Nephron (organoid): ENCODE measurements at regions not wholly inside any gene's neighbourhood (a gene's known extent, or its start where the extent isn't known, plus 50 kb on each side); places are given as distances from the start of the nearest gene placed in this dataset.
A peak's percentile ranks its signal among the peaks of the same experiment; 100 is the strongest.

ENCODE experiments used
- H3K27ac Mint-ChIP-seq, 3 experiments: 2 replicates each; pipeline ENCODE4 v1.8.0; 2020; ENCODE audit warnings: mixed read lengths in 3 of 3, mild to moderate bottlenecking in 2 of 3, moderate library complexity in 1 of 3
- H3K27me3 Mint-ChIP-seq: 2 replicates; pipeline ENCODE4 v1.8.0; 2021; ENCODE audit warnings: low read depth, mild to moderate bottlenecking, moderate library complexity, mixed read lengths
- H3K36me3 Mint-ChIP-seq: 2 replicates; pipeline ENCODE4 v1.8.0; 2020; ENCODE audit warnings: low read depth, mixed read lengths
- H3K4me1 Mint-ChIP-seq: 2 replicates; pipeline ENCODE4 v1.8.0; 2020; ENCODE audit warnings: mixed read lengths
- H3K4me3 Mint-ChIP-seq, 3 experiments: 2 replicates each; pipeline ENCODE4 v1.8.0; 2020; ENCODE audit warnings: mild to moderate bottlenecking in 3 of 3, mixed read lengths in 3 of 3, moderate library complexity in 2 of 3
- H3K9me3 Mint-ChIP-seq: 2 replicates; pipeline ENCODE4 v1.8.0; 2020; ENCODE audit warnings: mixed read lengths
- CTCF ChIP-seq, 3 experiments: fragments of 200-600 bp; sonication (generic); IDR thresholded peaks; one replicate each; pipeline ENCODE4 v1.5.0; 2021; ENCODE audit warnings: antibody characterized with exemption in 3 of 3; ENCODE audit not compliant: unreplicated experiment in 3 of 3

- no peaks in the 10 kb centered on the region for H3K36me3 Mint-ChIP-seq
- H3K9me3 Mint-ChIP-seq: no peaks in the 10 kb centered on the region
- H3K27ac Mint-ChIP-seq: no peak overlapping the region
- H3K4me1 Mint-ChIP-seq: peaks cover 6% of the 10 kb centered on the region
- H3K27me3 Mint-ChIP-seq: peaks cover 4% of the 10 kb centered on the region
- H3K4me3 Mint-ChIP-seq: no peak overlapping the region
- no peak for TF ChIP-seq CTCF (IDR thresholded peaks at IDR 0.05; ENCODE audit: unreplicated experiment in 3 of 3)
Observed at GRCh38 chr13:81582381-81582780, 1241.5 kb upstream of the SPRY2 start.

GRCh38 chr13:81577601-81578195, 1236.8 kb upstream of the SPRY2 start:
- Mint-ChIP-seq H3K4me1 (peaks cover 7% of the 10 kb centered on the region), H3K36me3 (no peaks in the 10 kb centered on the region), H3K9me3 (no peaks in the 10 kb centered on the region), H3K27me3 (peaks cover 4% of the 10 kb centered on the region), H3K4me3 (no peak overlapping the region), H3K27ac (peak overlapping the region; percentile 35 to 84 (median 82))
- no peak for TF ChIP-seq CTCF (IDR thresholded peaks at IDR 0.05; ENCODE audit: unreplicated experiment in 3 of 3)

DNA sequence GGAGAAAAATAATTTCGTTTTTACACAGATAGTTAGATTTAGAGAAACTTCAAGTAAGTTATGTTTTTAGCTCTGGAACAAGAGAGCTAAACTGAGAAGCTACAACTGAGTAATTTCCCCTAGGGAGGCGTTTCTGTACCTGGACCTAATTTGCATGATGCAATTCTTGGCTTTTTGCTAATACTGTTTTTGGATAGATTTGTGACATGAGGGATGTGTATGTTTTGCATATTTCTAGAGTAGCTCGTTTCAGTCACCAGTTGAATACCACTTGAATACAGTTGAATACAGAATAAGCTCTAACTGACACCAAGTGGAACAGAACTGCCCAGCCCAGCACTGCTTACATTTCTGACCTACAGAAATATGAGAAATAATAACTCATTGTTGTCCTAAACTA, 1227.9 kb upstream of the SPRY2 start:
- Mint-ChIP-seq H3K27me3 (no peaks in the 10 kb centered on the region), H3K4me3 (no peak overlapping the region), H3K27ac (no peak overlapping the region), H3K36me3 (no peaks in the 10 kb centered on the region), H3K4me1 (no peaks in the 10 kb centered on the region), H3K9me3 (no peaks in the 10 kb centered on the region)
- no peak for TF ChIP-seq CTCF (IDR thresholded peaks at IDR 0.05; ENCODE audit: unreplicated experiment in 3 of 3)

- no peak for TF ChIP-seq CTCF (IDR thresholded peaks at IDR 0.05; ENCODE audit: unreplicated experiment in 3 of 3)
- Mint-ChIP-seq H3K27ac (no peak overlapping the region), H3K9me3 (peaks cover 3% of the 10 kb centered on the region), H3K36me3 (no peaks in the 10 kb centered on the region), H3K4me1 (no peaks in the 10 kb centered on the region), H3K4me3 (no peak overlapping the region), H3K27me3 (no peaks in the 10 kb centered on the region)
Observed at GRCh38 chr13:81565849-81566248, 1224.9 kb upstream of the SPRY2 start.

DNA sequence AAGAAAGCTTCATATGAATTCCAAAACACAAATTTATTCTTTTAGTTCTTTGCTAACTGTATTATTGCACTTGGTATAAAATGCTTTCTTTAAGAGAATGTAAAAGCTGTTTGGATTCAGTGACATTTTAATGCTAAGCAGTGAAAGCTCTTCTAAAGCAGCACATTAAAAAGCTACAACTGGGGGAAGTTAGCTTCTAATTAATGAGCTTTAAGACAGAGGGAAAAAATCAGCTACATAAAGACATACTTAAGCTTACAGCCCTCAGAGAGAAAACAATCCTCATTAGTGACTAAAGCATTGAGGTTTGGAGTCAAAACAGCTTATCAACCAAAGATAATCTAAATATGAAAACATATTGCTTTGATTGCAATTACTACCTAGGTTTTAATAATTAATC, 1222.2 kb upstream of the SPRY2 start:
- Mint-ChIP-seq H3K4me1 (no peaks in the 10 kb centered on the region), H3K4me3 (no peak overlapping the region), H3K27me3 (no peaks in the 10 kb centered on the region), H3K9me3 (peaks cover 6% of the 10 kb centered on the region), H3K27ac (no peak overlapping the region), H3K36me3 (no peaks in the 10 kb centered on the region)
- TF ChIP-seq CTCF (IDR thresholded peaks at IDR 0.05; ENCODE audit: unreplicated experiment in 3 of 3): no peak

- H3K9me3 Mint-ChIP-seq: peaks cover 6% of the 10 kb centered on the region
- H3K27ac Mint-ChIP-seq: no peak overlapping the region
Observed at GRCh38 chr13:81562598-81562997, 1221.7 kb upstream of the SPRY2 start.

More at GRCh38 chr13:81562598-81562997, 1221.7 kb upstream of the SPRY2 start:
- Mint-ChIP-seq H3K4me3 (no peak overlapping the region), H3K36me3 (no peaks in the 10 kb centered on the region), H3K4me1 (no peaks in the 10 kb centered on the region), H3K27me3 (no peaks in the 10 kb centered on the region)
- no peak for TF ChIP-seq CTCF (IDR thresholded peaks at IDR 0.05; ENCODE audit: unreplicated experiment in 3 of 3)
